GM12878 (cell line): ENCODE measurements at regions not wholly inside any gene's neighbourhood (a gene's known extent, or its start where the extent isn't known, plus 50 kb on each side); places are given as distances from the start of the nearest gene placed in this dataset.

ENCODE experiments used
- ATAC-seq: fragments of 200-7000 bp; cut with Tn5 transposase; 3 replicates; pipeline ENCODE4 v1.9.1; 2020; ENCODE audit warnings: mild to moderate bottlenecking, moderate library complexity
- BruUV-seq: library from RNA; stranded (reverse); fragments of 400-500 nt; replicated peaks from 2 replicates; lab custom pipeline; 2021; lab: Mats Ljungman, UMichigan
- CTCF ChIA-PET: fragments of 300-600 bp; sonication (Branson Sonifier 250); formaldehyde crosslinking; extraction: SDS; loops from one replicate; lab custom pipeline; 2021; ENCODE audit warnings: inconsistent platforms; lab: Yijun Ruan, JAX
- POLR2A ChIA-PET: fragments of 350-600 bp; formaldehyde crosslinking; extraction: SDS; loops from one replicate; lab custom pipeline; 2021; ENCODE audit warnings: inconsistent platforms; lab: Charles Lee
- RAD21 ChIA-PET: fragments of 300-600 bp; sonication (Branson Sonifier 250); formaldehyde crosslinking; loops from one replicate; lab custom pipeline; 2023; ENCODE audit warnings: antibody characterized with exemption; ENCODE audit not compliant: unreplicated experiment; lab: Charles Lee
- SMC1A ChIA-PET: fragments of 300-600 bp; sonication (Branson Sonifier 250); formaldehyde crosslinking; loops from one replicate; lab custom pipeline; 2023; ENCODE audit not compliant: unreplicated experiment, uncharacterized antibody; lab: Charles Lee
- DNase-seq: peaks from one replicate; pipeline ENCODE4 v3.0.0-alpha.2; 2011; ENCODE audit warnings: low read depth, low spot score
- FAIRE-seq: peaks from 3 replicates; lab custom pipeline; 2011; peaks lifted over from hg19 to GRCh38; lab: Jason Lieb, UNC
- H2AFZ ChIP-seq: 2 replicates; pipeline ENCODE4 v1.6.0; 2011; ENCODE audit warnings: low read depth, low read length, control low read depth; ENCODE audit not compliant: control insufficient read depth
- H3K27ac ChIP-seq: 2 replicates; pipeline ENCODE4 v1.5.1; 2011; ENCODE audit warnings: control low read depth; ENCODE audit not compliant: control insufficient read depth, insufficient read depth
- H3K27me3 ChIP-seq, 2 experiments: replicated peaks in 1 of 2; 2 replicates each; pipeline versions ENCODE4 v1.6.0 to v1.6.1; 2011; ENCODE audit warnings: low read length in 1 of 2; ENCODE audit not compliant: control insufficient read depth in 2 of 2, insufficient read depth in 2 of 2
- H3K36me3 ChIP-seq, 2 experiments: 2 replicates each; pipeline ENCODE4 v1.5.1; 2011; ENCODE audit warnings: low read length in 1 of 2; ENCODE audit not compliant: control insufficient read depth in 2 of 2, insufficient read depth in 2 of 2
- H3K4me1 ChIP-seq: 2 replicates; pipeline ENCODE4 v1.6.1; 2011; ENCODE audit warnings: mild to moderate bottlenecking, low read length, moderate library complexity, mixed read lengths; ENCODE audit not compliant: control insufficient read depth, insufficient read depth
- H3K4me2 ChIP-seq: 2 replicates; pipeline ENCODE4 v1.6.0; 2011; ENCODE audit warnings: control low read depth; ENCODE audit not compliant: control insufficient read depth, insufficient read depth
- H3K4me3 ChIP-seq: fragments of 200-600 bp; sonication (generic); 2 replicates; pipeline ENCODE4 v1.5.1; 2016
- H3K79me2 ChIP-seq: 2 replicates; pipeline ENCODE4 v1.6.0; 2011; ENCODE audit warnings: low read length; ENCODE audit not compliant: control insufficient read depth, insufficient read depth
- H3K9ac ChIP-seq: 2 replicates; pipeline ENCODE4 v1.8.0; 2011; ENCODE audit warnings: low read length, control low read depth, mixed read lengths; ENCODE audit not compliant: control insufficient read depth, insufficient read depth
- H3K9me3 ChIP-seq: replicated peaks from 3 replicates; pipeline ENCODE4 v1.5.1; 2011; ENCODE audit warnings: mild to moderate bottlenecking, low read length; ENCODE audit not compliant: control insufficient read depth, insufficient read depth
- H4K20me1 ChIP-seq: 2 replicates; pipeline ENCODE4 v1.6.0; 2011; ENCODE audit not compliant: control insufficient read depth, insufficient read depth
- ASH2L ChIP-seq: fragments of 300-600, 200-600 bp; sonication (generic); IDR thresholded peaks from 2 replicates; pipeline ENCODE4 v1.6.1; 2017; ENCODE audit warnings: low read depth, mild to moderate bottlenecking, borderline replicate concordance
- BHLHE40 ChIP-seq, 2 experiments: fragments of 450-650 bp in 1 of 2; IDR thresholded peaks; 2 replicates each; pipeline ENCODE4 v1.6.1; 2011 to 2017; ENCODE audit warnings: low read depth in 2 of 2, borderline replicate concordance in 1 of 2, improper control_type of control experiment in 1 of 2, low read length in 1 of 2, mild to moderate bottlenecking in 1 of 2
- DPF2 ChIP-seq: fragments of 450-650 bp; IDR thresholded peaks from 2 replicates; pipeline ENCODE4 v1.6.1; 2017; ENCODE audit warnings: mild to moderate bottlenecking
- FOXM1 ChIP-seq: IDR thresholded peaks from 2 replicates; pipeline ENCODE4 v1.6.1; 2012; ENCODE audit warnings: low read depth, mild to moderate bottlenecking, inconsistent platforms, low read length, moderate library complexity
- HCFC1 ChIP-seq: fragments of 150-350 bp; IDR thresholded peaks from 2 replicates; pipeline ENCODE4 v1.6.1; 2014; ENCODE audit warnings: low read length
- JUND ChIP-seq: IDR thresholded peaks from 2 replicates; pipeline ENCODE4 v1.6.1; 2012; ENCODE audit warnings: low read depth, mild to moderate bottlenecking, low read length, improper control_type of control experiment, moderate library complexity
- KLF5 ChIP-seq: fragments of 450-650 bp; IDR thresholded peaks from 2 replicates; pipeline ENCODE4 v1.6.1; 2014; ENCODE audit warnings: mild to moderate bottlenecking; ENCODE audit not compliant: partially characterized antibody
- SREBF1 ChIP-seq: IDR thresholded peaks from 2 replicates; pipeline ENCODE4 v1.6.1; 2012; ENCODE audit warnings: mild to moderate bottlenecking, low read length
- TARDBP ChIP-seq: IDR thresholded peaks from 2 replicates; pipeline ENCODE4 v1.6.1; 2016; ENCODE audit warnings: borderline replicate concordance
- TCF7 ChIP-seq: IDR thresholded peaks from 2 replicates; pipeline ENCODE4 v1.6.1; 2014; ENCODE audit warnings: antibody characterized with exemption, borderline replicate concordance
- ZNF384 ChIP-seq: IDR thresholded peaks from 2 replicates; pipeline ENCODE4 v1.6.1; 2012; ENCODE audit warnings: low read depth, mild to moderate bottlenecking, low read length, improper control_type of control experiment, borderline replicate concordance
- WGBS: methylation state at CpG from one replicate; pipeline ENCODE4 v1.1.6; 2016; ENCODE audit warnings: low lambda C conversion rate; ENCODE audit not compliant: insufficient replicate concordance, insufficient coverage; ENCODE audit errors: missing lambda C conversion rate; 5-methylcytosine and 5-hydroxymethylcytosine counted together
- in situ Hi-C: fragments of 300-500 bp; cut with MboI; formaldehyde crosslinking; loops from 9 replicates; pipeline ENCODE4 v1.14.3; 2018; ENCODE audit warnings: mixed read lengths
- intact Hi-C: fragments of 100-400 bp; cut with micrococcal nuclease; formaldehyde crosslinking; loops from one replicate; pipeline ENCODE4 v1.14.2; 2022; ENCODE audit not compliant: unreplicated experiment
- TF ChIP-seq, protein P1 (sequence below): fragments of 450-650 bp; IDR thresholded peaks from 2 replicates; pipeline ENCODE4 v1.6.1; 2018; ENCODE audit warnings: mild to moderate bottlenecking, low read depth, moderate library complexity; ENCODE audit not compliant: partially characterized antibody
- TF ChIP-seq, protein P2 (sequence below): IDR thresholded peaks from 2 replicates; pipeline ENCODE4 v1.6.1; 2011; ENCODE audit warnings: low read depth, mild to moderate bottlenecking, low read length, moderate library complexity, borderline replicate concordance; ENCODE audit errors: extremely low read depth

DNA sequence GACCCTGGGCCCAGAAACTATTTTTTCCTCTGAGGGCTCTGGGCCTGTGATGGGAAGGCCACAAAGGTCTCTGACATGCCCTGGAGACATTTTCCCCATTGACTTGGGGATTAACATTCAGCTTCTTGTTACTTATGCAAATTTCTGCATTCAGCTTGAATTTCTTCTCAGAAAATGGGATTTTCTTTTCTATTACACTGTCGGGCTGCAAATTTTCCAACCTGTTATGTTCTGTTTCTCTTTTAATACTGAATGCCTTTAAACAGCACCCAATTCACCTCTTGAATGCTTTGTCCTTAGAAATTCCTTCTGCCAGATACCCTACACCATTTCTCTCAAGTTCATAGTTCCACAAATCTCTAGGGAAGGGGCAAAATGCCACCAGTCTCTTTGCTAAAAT, 241.0 kb downstream of the HNMT start:
- POLR2A ChIA-PET, result no interaction called here
- Histone ChIP-seq H3K4me2 (no peak overlapping the region), H2AFZ (no peak overlapping the region), H3K27ac (no peak overlapping the region), H3K27me3 (no peaks in the 10 kb centered on the region), H3K4me3 (no peak overlapping the region), H3K79me2 (no peaks in the 10 kb centered on the region), H4K20me1 (no peaks in the 10 kb centered on the region), H3K9me3 (no peaks in the 10 kb centered on the region), H3K4me1 (no peaks in the 10 kb centered on the region), H3K9ac (no peak overlapping the region), H3K36me3 (no peaks in the 10 kb centered on the region)
- FAIRE-seq, result no peak
- no peak for DNase-seq
- no peak for ATAC-seq
- SMC1A ChIA-PET, result interaction anchor here (1.5 kb wide), 1 partner anchor 61 kb away, joined by 3 read pairs; no protein-coding TSS in a partner anchor
- BruUV-seq, result no TSS peak
- 0% methylated on average over 1 of the region's 1 CpG for WGBS
- in situ Hi-C loops (no loop called here), intact Hi-C loops (no loop called here)
- TF ChIP-seq BHLHE40 (IDR thresholded peaks at IDR 0.05; ENCODE audit: borderline replicate concordance in 1 of 2, low read depth in 2 of 2, low read length in 1 of 2), result no peak
- TF ChIP-seq, protein P1, sequence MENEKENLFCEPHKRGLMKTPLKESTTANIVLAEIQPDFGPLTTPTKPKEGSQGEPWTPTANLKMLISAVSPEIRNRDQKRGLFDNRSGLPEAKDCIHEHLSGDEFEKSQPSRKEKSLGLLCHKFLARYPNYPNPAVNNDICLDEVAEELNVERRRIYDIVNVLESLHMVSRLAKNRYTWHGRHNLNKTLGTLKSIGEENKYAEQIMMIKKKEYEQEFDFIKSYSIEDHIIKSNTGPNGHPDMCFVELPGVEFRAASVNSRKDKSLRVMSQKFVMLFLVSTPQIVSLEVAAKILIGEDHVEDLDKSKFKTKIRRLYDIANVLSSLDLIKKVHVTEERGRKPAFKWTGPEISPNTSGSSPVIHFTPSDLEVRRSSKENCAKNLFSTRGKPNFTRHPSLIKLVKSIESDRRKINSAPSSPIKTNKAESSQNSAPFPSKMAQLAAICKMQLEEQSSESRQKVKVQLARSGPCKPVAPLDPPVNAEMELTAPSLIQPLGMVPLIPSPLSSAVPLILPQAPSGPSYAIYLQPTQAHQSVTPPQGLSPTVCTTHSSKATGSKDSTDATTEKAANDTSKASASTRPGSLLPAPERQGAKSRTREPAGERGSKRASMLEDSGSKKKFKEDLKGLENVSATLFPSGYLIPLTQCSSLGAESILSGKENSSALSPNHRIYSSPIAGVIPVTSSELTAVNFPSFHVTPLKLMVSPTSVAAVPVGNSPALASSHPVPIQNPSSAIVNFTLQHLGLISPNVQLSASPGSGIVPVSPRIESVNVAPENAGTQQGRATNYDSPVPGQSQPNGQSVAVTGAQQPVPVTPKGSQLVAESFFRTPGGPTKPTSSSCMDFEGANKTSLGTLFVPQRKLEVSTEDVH, result no peak
- TF ChIP-seq DPF2, result no peak
- TF ChIP-seq ASH2L, result no peak
- TF ChIP-seq, protein P2, sequence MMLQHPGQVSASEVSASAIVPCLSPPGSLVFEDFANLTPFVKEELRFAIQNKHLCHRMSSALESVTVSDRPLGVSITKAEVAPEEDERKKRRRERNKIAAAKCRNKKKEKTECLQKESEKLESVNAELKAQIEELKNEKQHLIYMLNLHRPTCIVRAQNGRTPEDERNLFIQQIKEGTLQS, result no peak
- no peak for TF ChIP-seq JUND
- TF ChIP-seq TARDBP, result no peak
- TF ChIP-seq ZNF384, result no peak
- TF ChIP-seq FOXM1, result no peak
- no peak for TF ChIP-seq HCFC1
- no peak for TF ChIP-seq TCF7
- no peak for TF ChIP-seq KLF5
- TF ChIP-seq SREBF1, result no peak
- RAD21 ChIA-PET, result no interaction called here
- CTCF ChIA-PET, result no interaction called here
